ENCODE measurements at regions not wholly inside any gene's neighbourhood (a gene's known extent, or its start where the extent isn't known, plus 50 kb on each side); places are given as distances from the start of the nearest gene placed in this dataset.

DNA sequence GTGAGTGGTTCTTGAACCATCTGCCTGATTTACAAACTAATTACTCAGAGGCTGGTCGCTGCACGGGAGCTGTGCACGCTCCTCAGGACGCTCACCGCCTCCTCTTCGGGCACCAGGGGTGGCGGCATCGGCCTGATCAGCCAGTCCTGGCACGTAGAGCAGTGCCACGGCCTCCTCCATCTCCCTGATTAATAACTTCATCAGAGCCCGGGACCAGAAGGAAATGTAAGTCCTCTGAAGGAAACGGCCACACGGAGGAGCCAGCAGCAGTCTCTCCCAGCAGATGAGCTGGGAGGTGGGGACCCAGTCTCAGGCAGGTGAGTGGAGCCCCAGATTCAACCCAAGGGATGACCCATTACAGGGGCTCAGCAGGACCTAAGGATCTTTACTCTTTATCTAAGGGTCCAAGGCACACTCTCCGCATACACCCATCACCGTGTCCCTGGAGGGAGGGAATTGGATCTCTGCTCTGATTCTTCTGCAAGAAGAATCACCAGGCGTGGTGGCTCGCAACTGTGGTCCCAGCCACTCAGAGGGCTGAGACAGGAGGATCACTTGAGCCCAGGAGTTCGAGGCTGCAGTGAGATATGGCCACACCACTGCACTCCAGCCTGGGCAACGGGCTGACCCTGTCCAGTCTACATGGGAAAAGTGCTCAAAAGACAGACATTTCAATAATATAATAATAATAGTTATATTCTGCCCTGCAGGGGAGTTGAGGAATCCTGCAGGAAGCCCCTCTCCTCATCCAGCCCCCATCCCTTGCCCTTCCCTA, 366.5 kb downstream of the SEC14L1 start:
- peak; percentile 63 for DNase-seq

DNA sequence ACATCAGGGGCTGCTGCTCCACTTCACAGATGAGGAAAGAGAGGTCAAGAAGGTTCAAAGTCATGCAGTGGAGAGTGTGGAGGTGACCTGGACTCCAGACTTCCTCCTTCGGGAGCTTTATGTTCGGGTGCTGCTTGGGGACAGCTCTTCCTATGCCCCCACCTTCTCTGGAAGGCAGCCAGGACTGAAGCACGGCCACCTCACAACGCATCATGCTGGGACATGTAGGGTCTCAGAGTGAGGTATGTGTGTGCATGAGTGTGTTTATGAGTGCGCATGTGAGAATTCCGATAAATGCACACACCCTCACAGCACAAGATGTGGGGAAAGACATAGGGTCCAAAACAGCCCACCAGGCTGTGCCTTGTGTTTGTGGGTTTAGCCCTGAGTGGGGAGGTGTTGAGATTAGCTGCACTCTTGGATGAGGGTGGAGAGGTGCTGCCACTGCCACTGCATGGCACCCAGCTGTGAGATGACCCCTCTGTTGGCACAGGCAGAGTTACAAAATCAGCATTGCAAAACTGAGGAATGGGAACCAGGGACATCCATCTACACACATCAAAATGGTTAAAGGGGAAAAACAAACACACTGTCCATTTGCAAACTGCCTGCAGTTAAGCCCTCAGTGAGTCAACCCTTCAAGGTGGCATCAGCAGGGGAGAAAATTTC, 367.4 kb downstream of the SEC14L1 start:
- no peak for DNase-seq

GRCh38 chr17:77509089-77509488, 368.3 kb downstream of the SEC14L1 start:
- no peak for DNase-seq

GRCh38 chr17:77509599-77509998, 368.8 kb downstream of the SEC14L1 start:
- no peak for DNase-seq

GRCh38 chr17:77510133-77510796, 369.5 kb downstream of the SEC14L1 start:
- DNase-seq, result no peak

DNA sequence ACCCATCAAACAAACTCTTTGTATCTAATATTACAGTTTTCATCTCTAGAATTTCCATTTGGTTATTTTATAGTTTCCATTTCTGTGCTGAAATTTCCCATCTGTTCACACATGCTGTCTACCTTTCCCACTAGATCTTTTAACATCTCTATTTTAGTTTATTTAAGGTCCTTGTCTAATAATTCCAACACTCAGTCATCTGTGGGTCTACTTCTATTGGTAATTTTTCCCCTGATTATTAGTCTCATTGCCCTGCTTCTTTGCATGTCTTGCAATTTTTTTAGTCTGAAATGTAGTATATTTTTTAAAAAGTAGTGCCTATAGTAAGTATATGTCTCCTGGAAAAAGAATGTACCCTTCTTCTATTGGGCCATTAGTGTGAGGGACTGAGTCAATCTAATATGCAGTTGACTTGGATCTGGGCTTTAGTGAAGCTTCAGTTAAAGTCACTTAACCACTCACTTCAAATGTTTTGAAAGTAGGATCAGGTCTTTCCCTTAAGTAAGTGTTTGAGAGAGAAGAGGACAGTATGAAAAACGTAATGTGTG, 370.8 kb downstream of the SEC14L1 start:
- DNase-seq, result no peak

DNA sequence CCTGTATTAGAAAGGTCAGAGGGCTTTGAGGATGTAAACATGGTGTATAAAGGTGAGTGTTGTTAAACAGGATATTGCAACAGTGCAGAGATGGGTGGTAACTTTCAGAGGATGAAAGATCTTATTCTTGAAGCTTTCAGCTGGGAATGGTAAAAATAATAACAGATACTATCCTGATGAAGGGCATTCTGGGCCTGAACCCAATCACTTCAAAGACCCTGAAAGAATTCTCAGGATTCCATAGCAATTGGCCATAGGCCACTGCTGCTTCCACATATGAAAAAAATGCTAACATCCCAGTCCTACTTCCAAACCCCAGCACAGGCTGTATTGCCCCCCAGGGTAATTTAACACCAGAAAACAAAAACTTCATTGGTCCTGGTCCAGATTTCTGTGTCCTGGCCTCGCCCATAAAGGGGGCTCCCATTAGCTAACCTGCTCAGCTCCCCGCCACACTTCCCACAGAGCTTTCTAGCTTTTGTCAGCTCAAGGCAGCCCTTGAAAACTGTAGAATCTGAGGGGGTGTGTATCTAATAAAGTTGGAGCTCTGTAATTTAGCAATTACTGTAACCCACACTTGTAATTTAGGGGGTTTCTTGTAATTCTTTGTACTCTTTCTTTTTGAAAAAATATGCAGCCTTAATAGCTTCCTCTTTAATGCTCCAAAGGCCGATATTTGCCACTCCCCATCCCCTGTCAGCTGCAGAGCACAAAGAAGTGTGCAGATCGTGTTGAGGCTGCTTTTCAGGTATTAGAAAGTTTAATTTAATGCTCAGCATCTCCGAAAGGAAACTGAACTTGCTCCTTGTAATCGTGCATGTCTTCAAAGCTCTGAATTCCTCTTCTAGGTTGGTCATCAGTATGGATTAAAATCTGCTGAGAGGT, 371.5 kb downstream of the SEC14L1 start:
- DNase-seq, result no peak

DNA sequence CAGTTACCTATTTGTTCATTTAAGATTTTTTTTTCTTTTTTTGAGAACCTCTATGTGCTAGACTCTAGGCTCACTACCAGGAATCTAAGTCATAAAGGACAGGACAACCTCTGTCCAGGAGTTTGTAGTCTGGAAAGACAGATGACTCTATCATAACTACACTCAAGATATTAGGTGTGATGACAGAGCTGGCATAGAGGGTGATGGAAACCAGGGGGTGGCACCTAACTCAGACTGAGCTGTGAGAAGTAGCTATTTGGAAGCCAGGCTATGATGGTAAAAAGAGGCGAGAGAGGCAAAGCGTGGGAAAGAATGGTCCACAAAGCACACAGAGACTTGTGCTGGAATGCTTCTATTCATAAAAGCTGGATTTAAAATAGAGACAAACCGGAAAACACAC, 372.3 kb downstream of the SEC14L1 start:
- DNase-seq, result no peak

GRCh38 chr17:77515227-77515626, 374.5 kb downstream of the SEC14L1 start:
- DNase-seq, result no peak

- DNase-seq, result no peak
Observed at GRCh38 chr17:77516902-77517301, 376.1 kb downstream of the SEC14L1 start.

DNA sequence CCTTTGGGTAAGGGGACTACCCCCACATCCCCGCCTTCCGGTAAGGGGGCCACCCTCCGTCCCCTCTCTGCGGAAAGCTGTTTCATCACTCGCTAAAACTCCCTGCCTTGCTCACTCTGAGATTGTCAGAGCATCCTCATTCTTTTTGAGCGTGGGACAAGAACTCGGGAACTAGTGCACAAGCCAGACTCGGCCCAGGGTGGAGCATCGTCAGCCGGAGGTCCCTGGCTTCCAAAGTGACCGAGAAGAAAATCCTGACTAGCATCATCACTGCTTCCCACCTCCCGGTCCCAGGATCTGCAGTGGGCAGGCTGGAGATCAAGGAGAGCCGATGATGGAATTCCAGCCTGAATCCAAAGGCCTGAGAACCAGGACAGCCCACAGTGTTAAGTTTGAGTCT, 380.3 kb downstream of the SEC14L1 start:
- no peak for DNase-seq

- DNase-seq, result no peak
Observed at GRCh38 chr17:77523540-77523939, 382.8 kb downstream of the SEC14L1 start.

DNA sequence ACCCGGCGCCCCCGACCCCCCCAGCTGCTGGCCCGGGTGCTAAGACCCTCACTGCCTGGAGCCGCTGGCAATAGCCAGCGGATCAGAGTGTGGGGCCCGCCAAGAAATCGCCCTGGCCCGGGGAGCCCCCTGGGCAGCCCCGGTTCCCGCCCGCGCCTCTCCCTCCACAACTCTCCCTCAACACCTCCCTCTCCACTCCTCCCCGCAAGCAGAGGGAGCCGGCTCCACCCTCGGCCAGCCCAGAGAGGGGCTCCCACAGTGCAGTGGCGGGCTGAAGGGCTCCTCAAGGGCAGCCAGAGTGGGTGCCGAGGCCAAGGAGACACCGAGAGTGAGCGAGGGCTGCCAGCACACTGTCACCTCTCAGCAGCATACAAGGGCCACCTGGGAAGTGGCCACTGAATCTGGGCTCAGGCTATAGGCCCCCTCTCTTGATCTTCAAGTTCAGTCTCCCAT, 385.5 kb downstream of the SEC14L1 start:
- no peak for DNase-seq

DNA sequence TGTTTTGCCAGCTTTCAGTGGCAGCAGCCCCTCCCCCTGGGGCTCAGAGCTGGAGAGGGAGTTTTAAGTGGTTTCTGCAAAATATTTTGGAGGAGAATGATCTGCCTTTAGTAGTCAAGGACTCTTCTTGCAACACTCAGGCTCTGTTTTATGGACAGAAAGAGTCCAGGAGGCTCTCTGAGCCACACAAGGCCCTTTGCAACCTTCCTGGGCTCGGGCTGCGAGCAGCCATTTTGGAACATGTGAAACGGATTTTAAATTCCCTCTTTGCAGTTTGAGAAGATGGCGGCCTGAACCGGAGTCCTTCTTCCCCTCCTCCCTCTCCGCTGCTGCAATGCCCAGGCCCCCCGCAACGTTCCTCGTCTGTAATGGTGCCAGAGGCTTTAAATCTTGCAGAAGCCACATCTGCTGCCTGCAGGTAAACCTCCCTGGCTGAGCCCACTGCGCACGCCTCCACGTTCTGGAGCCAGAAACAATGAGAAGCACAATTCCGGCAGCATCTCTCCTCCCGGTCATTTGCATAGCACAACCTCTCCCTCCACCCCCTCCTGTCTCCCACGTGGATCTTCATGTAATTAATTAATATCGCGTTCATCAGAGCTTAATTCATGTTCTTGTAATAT, 386.1 kb downstream of the SEC14L1 start:
- no peak for DNase-seq

GRCh38 chr17:77527409-77527808, 386.6 kb downstream of the SEC14L1 start:
- no peak for DNase-seq

GRCh38 chr17:77527836-77528505, 387.2 kb downstream of the SEC14L1 start:
- no peak for DNase-seq

GRCh38 chr17:77528516-77529327, 388.0 kb downstream of the SEC14L1 start:
- peak; percentile 87 for DNase-seq

DNA sequence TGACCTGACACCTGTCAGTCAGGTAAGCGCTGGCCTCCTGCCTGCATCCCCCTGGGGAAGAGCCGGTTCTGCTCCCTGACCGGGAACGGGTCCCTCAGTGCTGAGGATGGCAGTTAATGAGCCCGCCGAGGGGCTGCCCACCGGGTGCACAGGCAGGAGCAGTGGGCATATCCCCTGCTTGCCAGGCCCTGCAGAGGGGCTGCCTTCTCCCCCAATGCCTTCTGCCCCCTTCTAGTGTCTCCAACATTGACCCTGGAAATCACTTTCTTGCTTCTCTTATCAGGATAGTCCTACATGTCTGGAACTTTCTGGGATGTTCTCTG, 388.5 kb downstream of the SEC14L1 start:
- DNase-seq, result no peak

GRCh38 chr17:77530591-77530990, 389.8 kb downstream of the SEC14L1 start:
- no peak for DNase-seq

DNA sequence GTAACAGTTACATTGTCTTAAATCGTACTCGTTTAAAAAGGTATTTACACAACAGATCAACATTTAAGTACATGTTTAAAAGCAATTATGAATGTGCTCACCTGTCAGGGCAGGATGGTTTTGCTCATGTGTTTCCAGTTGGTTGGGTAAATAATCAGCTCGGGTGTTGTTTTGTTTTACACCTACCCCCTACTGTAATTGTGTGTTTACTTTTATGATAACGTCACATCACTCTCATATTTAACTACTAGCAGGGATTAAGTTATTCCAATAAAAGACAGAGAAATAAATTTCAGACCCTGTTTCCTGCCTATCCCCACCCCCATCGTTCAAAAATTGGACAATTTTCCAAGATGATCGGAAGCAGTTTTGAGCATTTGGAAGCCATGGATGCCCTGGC, 390.2 kb downstream of the SEC14L1 start:
- no peak for DNase-seq

- no peak for DNase-seq
Observed at GRCh38 chr17:77531641-77532040, 390.9 kb downstream of the SEC14L1 start.
